ENCODE measurements at regions not wholly inside any gene's neighbourhood (a gene's known extent, or its start where the extent isn't known, plus 50 kb on each side); places are given as distances from the start of the nearest gene placed in this dataset.

DNA sequence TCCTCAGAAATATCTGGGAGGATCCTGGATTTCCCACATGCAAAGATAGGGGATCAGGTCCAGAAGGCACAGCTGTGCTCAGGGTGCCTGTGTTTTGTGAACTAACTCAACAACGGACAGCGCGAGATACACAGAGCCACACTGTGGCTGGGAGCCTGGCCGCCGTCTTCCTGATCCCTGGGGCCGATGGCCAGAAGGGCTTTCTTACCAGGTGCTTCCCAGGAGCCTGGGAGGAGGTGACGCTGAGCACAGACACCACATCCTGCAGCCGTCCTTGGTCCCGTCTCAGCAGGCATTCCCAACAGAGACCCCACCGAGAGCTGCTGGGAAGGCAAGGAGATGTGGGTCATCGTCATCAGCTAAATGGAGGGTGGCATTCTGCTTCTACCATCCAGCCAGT is 144.6 kb upstream of the AFDN start:
- Histone ChIP-seq H3K9me3 (ENCODE audit: severe bottlenecking) (no peaks in the 10 kb centered on the region), H3K27me3 (ENCODE audit: insufficient read depth, poor library complexity, severe bottlenecking) (peaks cover 29% of the 10 kb centered on the region)
- DNase-seq (ENCODE audit: low spot score), result no peak

DNA sequence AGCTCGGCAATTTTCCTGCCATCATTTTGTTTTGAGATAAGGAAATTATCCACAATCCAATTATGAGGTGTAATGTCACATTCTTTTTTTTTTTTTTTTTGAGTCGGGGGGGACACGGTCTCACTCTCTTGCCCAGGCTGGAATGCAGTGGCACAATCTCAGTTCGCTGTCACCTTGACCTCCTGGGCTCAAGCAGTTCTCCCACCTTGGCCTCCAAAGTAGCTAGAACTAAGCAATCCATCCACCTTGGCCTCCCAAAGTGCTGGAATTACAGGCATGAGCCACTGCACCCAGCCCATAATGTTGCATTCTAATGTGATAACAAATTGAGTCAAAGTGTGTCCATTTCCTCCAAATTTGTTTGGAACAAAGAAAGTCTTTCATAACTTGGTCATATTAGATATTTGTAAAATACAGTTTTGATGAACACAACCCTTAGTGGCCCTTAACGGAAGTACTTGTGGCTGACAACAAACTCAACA is 144.1 kb upstream of the AFDN start:
- no peaks in the 10 kb centered on the region for H3K9me3 ChIP-seq (ENCODE audit: severe bottlenecking)
- no peaks in the 10 kb centered on the region for H3K36me3 ChIP-seq (ENCODE audit: low read depth)
- peak overlapping the region; percentile 12 for H3K27ac ChIP-seq (ENCODE audit: poor library complexity, severe bottlenecking)
- peaks cover 9% of the 10 kb centered on the region for H3K4me1 ChIP-seq (ENCODE audit: insufficient read depth, poor library complexity, severe bottlenecking)
- TF ChIP-seq, protein P1, sequence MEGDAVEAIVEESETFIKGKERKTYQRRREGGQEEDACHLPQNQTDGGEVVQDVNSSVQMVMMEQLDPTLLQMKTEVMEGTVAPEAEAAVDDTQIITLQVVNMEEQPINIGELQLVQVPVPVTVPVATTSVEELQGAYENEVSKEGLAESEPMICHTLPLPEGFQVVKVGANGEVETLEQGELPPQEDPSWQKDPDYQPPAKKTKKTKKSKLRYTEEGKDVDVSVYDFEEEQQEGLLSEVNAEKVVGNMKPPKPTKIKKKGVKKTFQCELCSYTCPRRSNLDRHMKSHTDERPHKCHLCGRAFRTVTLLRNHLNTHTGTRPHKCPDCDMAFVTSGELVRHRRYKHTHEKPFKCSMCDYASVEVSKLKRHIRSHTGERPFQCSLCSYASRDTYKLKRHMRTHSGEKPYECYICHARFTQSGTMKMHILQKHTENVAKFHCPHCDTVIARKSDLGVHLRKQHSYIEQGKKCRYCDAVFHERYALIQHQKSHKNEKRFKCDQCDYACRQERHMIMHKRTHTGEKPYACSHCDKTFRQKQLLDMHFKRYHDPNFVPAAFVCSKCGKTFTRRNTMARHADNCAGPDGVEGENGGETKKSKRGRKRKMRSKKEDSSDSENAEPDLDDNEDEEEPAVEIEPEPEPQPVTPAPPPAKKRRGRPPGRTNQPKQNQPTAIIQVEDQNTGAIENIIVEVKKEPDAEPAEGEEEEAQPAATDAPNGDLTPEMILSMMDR (IDR thresholded peaks at IDR 0.05; ENCODE audit: poor library complexity, severe bottlenecking), result no peak
- ATAC-seq (ENCODE audit: low read depth) (peak; percentile 13; the same call in 2 of the 3 replicates), DNase-seq (ENCODE audit: low spot score) (no peak)
- peaks cover 25% of the 10 kb centered on the region for H3K27me3 ChIP-seq (ENCODE audit: insufficient read depth, poor library complexity, severe bottlenecking)
- H3K4me3 ChIP-seq (ENCODE audit: severe bottlenecking), result no peak overlapping the region

More for the DNA sequence above, 144.6 kb upstream of the AFDN start:
- no peak for ATAC-seq (ENCODE audit: low read depth)
- H3K4me1 ChIP-seq (ENCODE audit: insufficient read depth, poor library complexity, severe bottlenecking), result peaks cover 9% of the 10 kb centered on the region
- TF ChIP-seq, protein P1 (IDR thresholded peaks at IDR 0.05; ENCODE audit: poor library complexity, severe bottlenecking), result no peak
- no peaks in the 10 kb centered on the region for H3K36me3 ChIP-seq (ENCODE audit: low read depth)
- peak overlapping the region; percentile 12 for H3K27ac ChIP-seq (ENCODE audit: poor library complexity, severe bottlenecking)
- no peak overlapping the region for H3K4me3 ChIP-seq (ENCODE audit: severe bottlenecking)

DNA sequence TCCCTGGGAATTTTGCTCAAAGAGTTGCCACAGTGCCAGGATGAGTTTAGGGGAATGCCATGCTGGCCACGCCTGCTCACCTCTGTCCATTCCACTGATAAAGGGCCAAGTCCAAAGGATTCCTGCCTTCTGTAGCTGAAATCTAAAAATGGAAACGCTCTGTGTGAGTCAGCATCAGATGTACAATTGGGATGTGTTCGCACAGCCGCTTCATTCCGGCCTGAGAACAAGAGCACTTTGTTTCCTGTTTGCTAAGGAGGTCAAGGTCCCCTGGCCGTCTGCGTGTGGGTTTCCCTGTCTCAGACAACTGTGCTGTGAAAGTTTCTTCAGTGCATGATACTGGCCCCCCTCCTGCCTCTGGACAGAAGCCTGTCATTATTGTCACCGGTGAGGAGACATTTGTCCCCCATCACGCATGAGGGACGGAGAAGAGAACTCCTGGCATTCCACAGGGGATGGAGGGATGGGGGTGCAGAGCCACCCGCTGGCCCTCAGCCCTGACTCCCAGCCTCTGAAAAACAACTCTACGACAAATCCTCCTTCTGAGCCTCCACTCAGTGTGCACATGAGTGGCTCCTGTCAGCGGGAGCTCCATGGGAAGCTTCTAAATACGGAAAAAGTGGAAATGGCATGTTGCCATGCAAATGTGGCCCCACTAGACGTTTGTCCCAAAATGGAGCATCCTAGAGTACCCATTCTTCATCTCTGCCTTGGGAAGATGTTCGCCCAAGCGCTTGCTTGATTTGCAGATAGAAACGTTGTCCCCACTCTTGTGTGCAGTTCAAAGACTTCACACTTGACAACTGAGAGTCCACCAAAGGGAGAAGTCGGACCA is 143.5 kb upstream of the AFDN start:
- ATAC-seq (ENCODE audit: low read depth) (peak; percentile 87), DNase-seq (ENCODE audit: low spot score) (no peak)

DNA sequence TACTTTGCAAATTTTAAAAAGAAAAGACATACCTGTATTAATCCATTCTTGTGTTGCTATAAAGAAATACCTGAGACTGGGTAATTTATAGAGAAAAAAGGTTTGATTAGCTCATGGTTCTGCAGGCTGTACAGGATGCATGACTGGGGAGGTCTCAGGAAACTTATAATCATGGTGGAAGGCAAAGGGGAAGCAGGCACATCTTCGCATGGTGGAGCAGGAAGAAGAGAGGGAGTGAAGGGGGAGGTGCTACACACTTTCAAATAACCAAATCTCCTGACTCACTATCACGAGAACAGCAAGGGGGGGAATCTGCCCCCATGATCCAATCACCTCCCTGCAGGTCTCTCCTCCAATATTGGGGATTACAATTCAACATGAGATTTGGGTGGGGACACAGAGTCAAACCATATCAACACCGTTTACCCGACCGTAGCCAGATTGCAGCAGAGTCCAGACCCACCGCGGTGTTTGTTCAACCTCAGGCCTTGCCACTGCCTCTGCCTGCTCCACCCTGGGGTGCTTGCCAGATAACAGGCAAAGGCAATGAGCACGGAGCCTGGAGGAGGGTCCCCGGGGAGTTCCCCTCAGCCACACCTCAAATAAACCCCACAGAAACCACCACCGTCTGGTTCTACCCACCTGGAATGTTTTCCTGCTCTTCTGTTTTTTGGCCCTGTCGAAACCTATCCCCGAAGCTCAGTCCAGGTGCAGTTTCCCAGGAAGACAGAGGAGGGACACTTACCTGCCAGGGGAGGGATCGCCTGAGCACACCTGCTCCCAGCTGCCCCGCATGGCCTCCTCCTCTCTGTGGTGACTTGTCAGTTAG is 142.2 kb upstream of the AFDN start:
- TF ChIP-seq, protein P1 (IDR thresholded peaks at IDR 0.05; ENCODE audit: poor library complexity, severe bottlenecking), result no peak
- DNase-seq (ENCODE audit: low spot score) (no peak), ATAC-seq (ENCODE audit: low read depth) (no peak; the same call in 2 of the 3 replicates)
- Histone ChIP-seq H3K4me1 (ENCODE audit: insufficient read depth, poor library complexity, severe bottlenecking) (peaks cover 9% of the 10 kb centered on the region), H3K27me3 (ENCODE audit: insufficient read depth, poor library complexity, severe bottlenecking) (peaks cover 6% of the 10 kb centered on the region), H3K36me3 (ENCODE audit: low read depth) (no peaks in the 10 kb centered on the region), H3K4me3 (ENCODE audit: severe bottlenecking) (no peak overlapping the region), H3K9me3 (ENCODE audit: severe bottlenecking) (no peaks in the 10 kb centered on the region), H3K27ac (ENCODE audit: poor library complexity, severe bottlenecking) (no peak overlapping the region)

More for the DNA sequence above, 143.5 kb upstream of the AFDN start:
- H3K4me3 ChIP-seq (ENCODE audit: severe bottlenecking), result no peak overlapping the region
- peaks cover 9% of the 10 kb centered on the region for H3K4me1 ChIP-seq (ENCODE audit: insufficient read depth, poor library complexity, severe bottlenecking)
- no peaks in the 10 kb centered on the region for H3K36me3 ChIP-seq (ENCODE audit: low read depth)
- peak overlapping the region; percentile 12 for H3K27ac ChIP-seq (ENCODE audit: poor library complexity, severe bottlenecking)
- H3K9me3 ChIP-seq (ENCODE audit: severe bottlenecking), result no peaks in the 10 kb centered on the region
- H3K27me3 ChIP-seq (ENCODE audit: insufficient read depth, poor library complexity, severe bottlenecking), result peaks cover 18% of the 10 kb centered on the region
- TF ChIP-seq, protein P1 (IDR thresholded peaks at IDR 0.05; ENCODE audit: poor library complexity, severe bottlenecking), result no peak
